HL-60 (cell line): ENCODE measurements at regions not wholly inside any gene's neighbourhood (a gene's known extent, or its start where the extent isn't known, plus 50 kb on each side); places are given as distances from the start of the nearest gene placed in this dataset.

Experiments used
- GABPA ChIP-seq: IDR thresholded peaks from 2 replicates; pipeline ENCODE4 v1.6.1; 2012; ENCODE audit warnings: low read depth
- POLR2AphosphoS5 ChIP-seq: IDR thresholded peaks from 2 replicates; pipeline ENCODE4 v1.6.1; 2012; ENCODE audit warnings: low read depth
- REST ChIP-seq: IDR thresholded peaks from 2 replicates; pipeline ENCODE4 v1.6.1; 2012; ENCODE audit warnings: low read depth; ENCODE audit not compliant: insufficient replicate concordance
- TF ChIP-seq, protein P1 (sequence below): IDR thresholded peaks from one replicate; pipeline ENCODE4 v1.5.1; 2011; ENCODE audit warnings: low read length, control low read depth, inconsistent platforms; ENCODE audit not compliant: insufficient read depth

GRCh38 chr2:18194161-18194560 is 315.7 kb downstream of the KCNS3 start:
- TF ChIP-seq, protein P1, sequence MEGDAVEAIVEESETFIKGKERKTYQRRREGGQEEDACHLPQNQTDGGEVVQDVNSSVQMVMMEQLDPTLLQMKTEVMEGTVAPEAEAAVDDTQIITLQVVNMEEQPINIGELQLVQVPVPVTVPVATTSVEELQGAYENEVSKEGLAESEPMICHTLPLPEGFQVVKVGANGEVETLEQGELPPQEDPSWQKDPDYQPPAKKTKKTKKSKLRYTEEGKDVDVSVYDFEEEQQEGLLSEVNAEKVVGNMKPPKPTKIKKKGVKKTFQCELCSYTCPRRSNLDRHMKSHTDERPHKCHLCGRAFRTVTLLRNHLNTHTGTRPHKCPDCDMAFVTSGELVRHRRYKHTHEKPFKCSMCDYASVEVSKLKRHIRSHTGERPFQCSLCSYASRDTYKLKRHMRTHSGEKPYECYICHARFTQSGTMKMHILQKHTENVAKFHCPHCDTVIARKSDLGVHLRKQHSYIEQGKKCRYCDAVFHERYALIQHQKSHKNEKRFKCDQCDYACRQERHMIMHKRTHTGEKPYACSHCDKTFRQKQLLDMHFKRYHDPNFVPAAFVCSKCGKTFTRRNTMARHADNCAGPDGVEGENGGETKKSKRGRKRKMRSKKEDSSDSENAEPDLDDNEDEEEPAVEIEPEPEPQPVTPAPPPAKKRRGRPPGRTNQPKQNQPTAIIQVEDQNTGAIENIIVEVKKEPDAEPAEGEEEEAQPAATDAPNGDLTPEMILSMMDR = no peak
- TF ChIP-seq POLR2AphosphoS5 (no peak), REST (no peak), GABPA (no peak)
